K562 (cell line): ENCODE measurements at regions not wholly inside any gene's neighbourhood (a gene's known extent, or its start where the extent isn't known, plus 50 kb on each side); places are given as distances from the start of the nearest gene placed in this dataset.

Experiments used
- BCL6 ChIP-seq: fragments of 250-450 bp; sonication (Bioruptor Pico); IDR thresholded peaks from 2 replicates; pipeline ENCODE4 v1.4.0; 2020
- FOSL1 ChIP-seq: fragments of 200-800 bp; sonication (Bioruptor generic); conservative IDR thresholded peaks from 2 replicates; pipeline ENCODE4 v1.6.1; 2016; ENCODE audit warnings: missing genetic modification characterization, missing compliant biosample characterization
- HNRNPL ChIP-seq: fragments of 200-400 bp; formaldehyde crosslinking; IDR thresholded peaks from 2 replicates; pipeline ENCODE4 v1.6.1; 2017; ENCODE audit warnings: low read depth, mild to moderate bottlenecking, low read length
- HSF4 ChIP-seq: fragments of 250-450 bp; sonication (Bioruptor Pico); IDR thresholded peaks from 2 replicates; pipeline ENCODE4 v2.1.2; 2022; ENCODE audit warnings: mild to moderate bottlenecking, moderate library complexity, borderline replicate concordance
- MBD2 ChIP-seq: sonication (generic); IDR thresholded peaks from 2 replicates; pipeline ENCODE4 v1.6.1; 2016; ENCODE audit warnings: low read depth, borderline replicate concordance
- MEF2A ChIP-seq: IDR thresholded peaks from 2 replicates; pipeline ENCODE4 v1.6.1; 2011; ENCODE audit warnings: low read depth, mild to moderate bottlenecking, low read length, moderate library complexity; ENCODE audit not compliant: control insufficient read depth
- MTF1 ChIP-seq: fragments of 250-450 bp; sonication (Bioruptor Pico); IDR thresholded peaks from 2 replicates; pipeline ENCODE4 v1.9.0; 2021; ENCODE audit warnings: moderate library complexity, mild to moderate bottlenecking, inconsistent platforms, borderline replicate concordance
- PHF20 ChIP-seq: fragments of 450-650 bp; IDR thresholded peaks from 2 replicates; pipeline ENCODE4 v1.6.1; 2018; ENCODE audit not compliant: partially characterized antibody
- RBBP5 ChIP-seq: fragments of 200-600 bp; sonication (generic); IDR thresholded peaks from 2 replicates; pipeline ENCODE4 v1.6.1; 2012; ENCODE audit warnings: borderline replicate concordance, mild to moderate bottlenecking, low read length, control low read depth, inconsistent platforms; ENCODE audit not compliant: insufficient read depth, poor library complexity, severe bottlenecking
- THRAP3 ChIP-seq: fragments of 450-650 bp; IDR thresholded peaks from 2 replicates; pipeline ENCODE4 v1.6.1; 2016; ENCODE audit warnings: mild to moderate bottlenecking, inconsistent platforms, borderline replicate concordance
- ZNF23 ChIP-seq: fragments of 250-450 bp; sonication (Bioruptor Pico); IDR thresholded peaks from 2 replicates; pipeline ENCODE4 v1.4.0; 2020; ENCODE audit warnings: mild to moderate bottlenecking
- ZNF668 ChIP-seq: fragments of 250-450 bp; sonication (Bioruptor Pico); IDR thresholded peaks from 2 replicates; pipeline ENCODE4 v1.8.0; 2022; ENCODE audit warnings: mild to moderate bottlenecking, inconsistent platforms
- TF ChIP-seq, protein P1 (sequence below): fragments of 250-450 bp; sonication (Bioruptor Pico); IDR thresholded peaks from 2 replicates; pipeline ENCODE4 v1.4.0; 2020; ENCODE audit warnings: borderline replicate concordance
- TF ChIP-seq, protein P2 (sequence below): fragments of 250-450 bp; sonication (Bioruptor Pico); IDR thresholded peaks from 2 replicates; pipeline ENCODE4 v1.4.0; 2020; ENCODE audit warnings: mild to moderate bottlenecking, moderate library complexity
- TF ChIP-seq, protein P3 (sequence below): sonication (generic); formaldehyde crosslinking; IDR thresholded peaks from 2 replicates; pipeline ENCODE4 v1.9.0; 2022; ENCODE audit warnings: mild to moderate bottlenecking, missing genetic modification reagents
- TF ChIP-seq, protein P4 (sequence below): sonication (generic); formaldehyde crosslinking; IDR thresholded peaks from 2 replicates; pipeline ENCODE4 v1.8.0; 2022; ENCODE audit warnings: missing genetic modification reagents, mild to moderate bottlenecking, moderate library complexity, borderline replicate concordance
- TF ChIP-seq, protein P5 (sequence below): fragments of 250-450 bp; sonication (Bioruptor Pico); IDR thresholded peaks from 2 replicates; pipeline ENCODE4 v1.5.0; 2022; ENCODE audit warnings: mild to moderate bottlenecking

DNA sequence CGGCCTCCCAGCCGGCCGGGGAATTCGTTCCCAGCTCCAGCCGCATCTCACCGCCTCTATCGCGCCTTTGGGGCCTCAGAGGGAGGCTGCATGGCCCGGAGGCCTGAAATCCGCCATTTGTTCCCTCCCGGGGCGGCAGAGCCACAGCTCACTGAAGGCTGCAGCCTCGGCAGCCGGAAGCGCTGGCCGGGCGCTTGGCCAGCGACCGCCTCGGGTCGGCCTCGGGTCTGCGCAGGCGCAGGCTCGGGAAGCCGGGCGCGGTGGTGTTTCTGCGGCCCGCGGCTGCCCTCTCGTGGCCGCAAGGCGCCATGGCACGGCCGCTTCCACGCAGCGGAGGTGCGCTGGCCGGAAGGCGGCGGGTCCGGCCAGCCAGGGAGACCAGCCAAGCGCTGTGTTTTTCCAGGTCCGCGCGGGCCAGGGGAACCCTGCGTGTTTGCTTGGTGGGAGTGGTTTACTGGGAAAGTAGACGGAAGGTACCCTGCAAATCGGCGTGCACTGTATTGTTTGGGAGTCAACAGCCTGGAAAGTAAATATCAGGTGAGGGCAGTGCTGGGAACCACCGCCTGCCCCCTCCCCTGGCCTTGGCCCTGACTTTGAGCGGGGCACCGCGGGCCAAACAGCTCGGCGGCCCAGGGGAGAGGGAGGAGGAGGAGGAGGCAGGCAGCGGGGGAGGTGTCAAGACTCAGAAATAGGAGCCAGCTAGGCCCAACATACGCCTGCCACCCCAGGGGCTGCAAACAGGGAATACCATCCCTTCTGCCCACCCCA lies 52.7 kb upstream of the CD34 start (continued):
- TF ChIP-seq, protein P1, sequence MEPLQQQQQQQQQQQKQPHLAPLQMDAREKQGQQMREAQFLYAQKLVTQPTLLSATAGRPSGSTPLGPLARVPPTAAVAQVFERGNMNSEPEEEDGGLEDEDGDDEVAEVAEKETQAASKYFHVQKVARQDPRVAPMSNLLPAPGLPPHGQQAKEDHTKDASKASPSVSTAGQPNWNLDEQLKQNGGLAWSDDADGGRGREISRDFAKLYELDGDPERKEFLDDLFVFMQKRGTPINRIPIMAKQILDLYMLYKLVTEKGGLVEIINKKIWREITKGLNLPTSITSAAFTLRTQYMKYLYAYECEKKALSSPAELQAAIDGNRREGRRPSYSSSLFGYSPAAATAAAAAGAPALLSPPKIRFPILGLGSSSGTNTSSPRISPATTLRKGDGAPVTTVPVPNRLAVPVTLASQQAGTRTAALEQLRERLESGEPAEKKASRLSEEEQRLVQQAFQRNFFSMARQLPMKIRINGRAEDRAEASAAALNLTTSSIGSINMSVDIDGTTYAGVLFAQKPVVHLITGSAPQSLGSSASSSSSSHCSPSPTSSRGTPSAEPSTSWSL (CRISPR knock-in tag), result 0 out of 2 replicates have a peak, but pooled peaks have one; percentile 65
- TF ChIP-seq HSF4 (CRISPR knock-in tag) (no peak), PHF20 (peak; percentile 90), THRAP3 (no peak), RBBP5 (no peak), MTF1 (CRISPR knock-in tag) (no peak), ZNF668 (CRISPR knock-in tag) (no peak), HNRNPL (peak; percentile 65; the same call in 1 of the 2 replicates), FOSL1 (tag) (peak; percentile 47; the same call in 1 of the 2 replicates), MEF2A (no peak), ZNF23 (CRISPR knock-in tag) (no peak), MBD2 (no peak; the same call in 1 of the 2 replicates), BCL6 (no peak)
- TF ChIP-seq, protein P2, sequence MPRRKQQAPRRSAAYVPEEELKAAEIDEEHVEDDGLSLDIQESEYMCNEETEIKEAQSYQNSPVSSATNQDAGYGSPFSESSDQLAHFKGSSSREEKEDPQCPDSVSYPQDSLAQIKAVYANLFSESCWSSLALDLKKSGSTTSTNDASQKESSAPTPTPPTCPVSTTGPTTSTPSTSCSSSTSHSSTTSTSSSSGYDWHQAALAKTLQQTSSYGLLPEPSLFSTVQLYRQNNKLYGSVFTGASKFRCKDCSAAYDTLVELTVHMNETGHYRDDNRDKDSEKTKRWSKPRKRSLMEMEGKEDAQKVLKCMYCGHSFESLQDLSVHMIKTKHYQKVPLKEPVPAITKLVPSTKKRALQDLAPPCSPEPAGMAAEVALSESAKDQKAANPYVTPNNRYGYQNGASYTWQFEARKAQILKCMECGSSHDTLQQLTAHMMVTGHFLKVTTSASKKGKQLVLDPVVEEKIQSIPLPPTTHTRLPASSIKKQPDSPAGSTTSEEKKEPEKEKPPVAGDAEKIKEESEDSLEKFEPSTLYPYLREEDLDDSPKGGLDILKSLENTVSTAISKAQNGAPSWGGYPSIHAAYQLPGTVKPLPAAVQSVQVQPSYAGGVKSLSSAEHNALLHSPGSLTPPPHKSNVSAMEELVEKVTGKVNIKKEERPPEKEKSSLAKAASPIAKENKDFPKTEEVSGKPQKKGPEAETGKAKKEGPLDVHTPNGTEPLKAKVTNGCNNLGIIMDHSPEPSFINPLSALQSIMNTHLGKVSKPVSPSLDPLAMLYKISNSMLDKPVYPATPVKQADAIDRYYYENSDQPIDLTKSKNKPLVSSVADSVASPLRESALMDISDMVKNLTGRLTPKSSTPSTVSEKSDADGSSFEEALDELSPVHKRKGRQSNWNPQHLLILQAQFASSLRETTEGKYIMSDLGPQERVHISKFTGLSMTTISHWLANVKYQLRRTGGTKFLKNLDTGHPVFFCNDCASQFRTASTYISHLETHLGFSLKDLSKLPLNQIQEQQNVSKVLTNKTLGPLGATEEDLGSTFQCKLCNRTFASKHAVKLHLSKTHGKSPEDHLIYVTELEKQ (CRISPR knock-in tag), result no peak
- TF ChIP-seq, protein P3, sequence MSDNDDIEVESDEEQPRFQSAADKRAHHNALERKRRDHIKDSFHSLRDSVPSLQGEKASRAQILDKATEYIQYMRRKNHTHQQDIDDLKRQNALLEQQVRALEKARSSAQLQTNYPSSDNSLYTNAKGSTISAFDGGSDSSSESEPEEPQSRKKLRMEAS (CRISPR knock-in tag), result peak; percentile 80
- TF ChIP-seq, protein P4, sequence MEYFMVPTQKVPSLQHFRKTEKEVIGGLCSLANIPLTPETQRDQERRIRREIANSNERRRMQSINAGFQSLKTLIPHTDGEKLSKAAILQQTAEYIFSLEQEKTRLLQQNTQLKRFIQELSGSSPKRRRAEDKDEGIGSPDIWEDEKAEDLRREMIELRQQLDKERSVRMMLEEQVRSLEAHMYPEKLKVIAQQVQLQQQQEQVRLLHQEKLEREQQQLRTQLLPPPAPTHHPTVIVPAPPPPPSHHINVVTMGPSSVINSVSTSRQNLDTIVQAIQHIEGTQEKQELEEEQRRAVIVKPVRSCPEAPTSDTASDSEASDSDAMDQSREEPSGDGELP (CRISPR knock-in tag), result peak; percentile 76
- TF ChIP-seq, protein P5, sequence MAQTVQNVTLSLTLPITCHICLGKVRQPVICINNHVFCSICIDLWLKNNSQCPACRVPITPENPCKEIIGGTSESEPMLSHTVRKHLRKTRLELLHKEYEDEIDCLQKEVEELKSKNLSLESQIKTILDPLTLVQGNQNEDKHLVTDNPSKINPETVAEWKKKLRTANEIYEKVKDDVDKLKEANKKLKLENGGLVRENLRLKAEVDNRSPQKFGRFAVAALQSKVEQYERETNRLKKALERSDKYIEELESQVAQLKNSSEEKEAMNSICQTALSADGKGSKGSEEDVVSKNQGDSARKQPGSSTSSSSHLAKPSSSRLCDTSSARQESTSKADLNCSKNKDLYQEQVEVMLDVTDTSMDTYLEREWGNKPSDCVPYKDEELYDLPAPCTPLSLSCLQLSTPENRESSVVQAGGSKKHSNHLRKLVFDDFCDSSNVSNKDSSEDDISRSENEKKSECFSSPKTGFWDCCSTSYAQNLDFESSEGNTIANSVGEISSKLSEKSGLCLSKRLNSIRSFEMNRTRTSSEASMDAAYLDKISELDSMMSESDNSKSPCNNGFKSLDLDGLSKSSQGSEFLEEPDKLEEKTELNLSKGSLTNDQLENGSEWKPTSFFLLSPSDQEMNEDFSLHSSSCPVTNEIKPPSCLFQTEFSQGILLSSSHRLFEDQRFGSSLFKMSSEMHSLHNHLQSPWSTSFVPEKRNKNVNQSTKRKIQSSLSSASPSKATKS, result no peak
